GM23338 (cell line): ENCODE measurements at regions not wholly inside any gene's neighbourhood (a gene's known extent, or its start where the extent isn't known, plus 50 kb on each side); places are given as distances from the start of the nearest gene placed in this dataset.

Source experiments
- ATAC-seq: fragments of 200-7000 bp; cut with Tn5 transposase; 3 replicates; pipeline ENCODE4 v1.9.1; 2020
- DNase-seq: peaks from one replicate; pipeline ENCODE4 v3.0.0-alpha.2; 2015; ENCODE audit warnings: low spot score
- H2AFZ ChIP-seq: fragments of 200-600 bp; sonication (generic); 2 replicates; pipeline ENCODE4 v1.8.0; 2016; ENCODE audit warnings: antibody characterized with exemption, mild to moderate bottlenecking, moderate library complexity
- H3F3A ChIP-seq: fragments of 200-600 bp; sonication (generic); replicated peaks from 2 replicates; pipeline ENCODE4 v1.8.0; 2017; ENCODE audit warnings: antibody characterized with exemption, mixed run types, low read depth
- H3K27ac ChIP-seq: fragments of 200-600 bp; sonication (generic); 2 replicates; pipeline ENCODE4 v1.6.1; 2016; ENCODE audit warnings: low read depth
- H3K27me3 ChIP-seq: fragments of 200-600 bp; sonication (generic); 2 replicates; pipeline ENCODE4 v1.8.0; 2016; ENCODE audit warnings: mild to moderate bottlenecking, mixed run types, moderate library complexity; ENCODE audit not compliant: insufficient read depth
- H3K36me3 ChIP-seq: fragments of 200-600 bp; sonication (generic); 2 replicates; pipeline ENCODE4 v1.8.0; 2016; ENCODE audit warnings: mild to moderate bottlenecking; ENCODE audit not compliant: insufficient read depth
- H3K4me1 ChIP-seq: fragments of 200-600 bp; sonication (generic); 2 replicates; pipeline ENCODE4 v1.8.0; 2016; ENCODE audit warnings: mild to moderate bottlenecking, moderate library complexity; ENCODE audit not compliant: insufficient read depth
- H3K4me2 ChIP-seq: fragments of 200-600 bp; sonication (generic); 2 replicates; pipeline ENCODE4 v1.7.1; 2017; ENCODE audit warnings: mixed run types
- H3K4me3 ChIP-seq: fragments of 200-600 bp; sonication (generic); 2 replicates; pipeline ENCODE4 v1.6.1; 2016; ENCODE audit warnings: mixed run types
- H3K79me2 ChIP-seq: fragments of 200-600 bp; sonication (generic); replicated peaks from 2 replicates; pipeline ENCODE4 v1.8.0; 2017; ENCODE audit warnings: mild to moderate bottlenecking; ENCODE audit not compliant: insufficient read depth
- H3K9me2 ChIP-seq: fragments of 200-600 bp; sonication (generic); 2 replicates; pipeline ENCODE4 v1.8.0; 2017; ENCODE audit not compliant: insufficient read depth
- H4K20me1 ChIP-seq: fragments of 200-600 bp; sonication (generic); replicated peaks from 2 replicates; pipeline ENCODE4 v1.8.0; 2017; ENCODE audit warnings: mild to moderate bottlenecking; ENCODE audit not compliant: insufficient read depth
- H3K27ac Mint-ChIP-seq: 2 replicates; pipeline ENCODE4 v1.8.0; 2020; ENCODE audit warnings: inconsistent platforms, mild to moderate bottlenecking, moderate library complexity, mixed read lengths
- H3K27me3 Mint-ChIP-seq: 3 replicates; pipeline ENCODE4 v1.8.0; 2022; ENCODE audit warnings: low read depth, mild to moderate bottlenecking, moderate library complexity, mixed read lengths, inconsistent platforms; ENCODE audit not compliant: insufficient read depth, poor library complexity
- H3K36me3 Mint-ChIP-seq: 3 replicates; pipeline ENCODE4 v1.8.0; 2021; ENCODE audit warnings: low read depth, mild to moderate bottlenecking, inconsistent platforms, moderate library complexity, mixed read lengths
- H3K4me1 Mint-ChIP-seq: 3 replicates; pipeline ENCODE4 v1.8.0; 2020; ENCODE audit warnings: mild to moderate bottlenecking, inconsistent platforms, mixed read lengths
- H3K4me3 Mint-ChIP-seq: 3 replicates; pipeline ENCODE4 v1.8.0; 2021; ENCODE audit warnings: moderate library complexity, mild to moderate bottlenecking, inconsistent platforms, mixed read lengths
- H3K9me3 Mint-ChIP-seq: 3 replicates; pipeline ENCODE4 v1.8.0; 2020; ENCODE audit warnings: moderate library complexity, mild to moderate bottlenecking, inconsistent platforms, mixed read lengths
- CREB1 ChIP-seq: fragments of 250-450 bp; sonication (Bioruptor Pico); IDR thresholded peaks from 2 replicates; pipeline ENCODE4 v1.5.0; 2020; ENCODE audit warnings: low read depth, mild to moderate bottlenecking, moderate library complexity
- EZH2 ChIP-seq: fragments of 200-600 bp; sonication (generic); IDR thresholded peaks from one replicate; pipeline ENCODE4 v1.8.0; 2017; ENCODE audit warnings: antibody characterized with exemption, mild to moderate bottlenecking, low read depth; ENCODE audit not compliant: unreplicated experiment
- EZH2phosphoT487 ChIP-seq: fragments of 200-600 bp; sonication (generic); IDR thresholded peaks from one replicate; pipeline ENCODE4 v1.8.1; 2018; ENCODE audit warnings: antibody characterized with exemption; ENCODE audit not compliant: unreplicated experiment
- JUNB ChIP-seq: IDR thresholded peaks from one replicate; pipeline ENCODE4 v1.6.1; 2016; ENCODE audit warnings: antibody characterized with exemption; ENCODE audit not compliant: unreplicated experiment
- POLR2AphosphoS5 ChIP-seq: IDR thresholded peaks from 2 replicates; pipeline ENCODE4 v1.6.1; 2016; ENCODE audit warnings: antibody characterized with exemption, low read depth
- ZNF114 ChIP-seq: fragments of 250-450 bp; sonication (Bioruptor Pico); IDR thresholded peaks from 2 replicates; pipeline ENCODE4 v1.5.0; 2020; ENCODE audit warnings: mild to moderate bottlenecking, moderate library complexity
- ZNF331 ChIP-seq: fragments of 250-450 bp; sonication (Bioruptor Pico); IDR thresholded peaks from 2 replicates; pipeline ENCODE4 v1.5.0; 2020; ENCODE audit warnings: low read depth, mild to moderate bottlenecking, moderate library complexity
- ZNF462 ChIP-seq: fragments of 250-450 bp; sonication (Bioruptor Pico); IDR thresholded peaks from 2 replicates; pipeline ENCODE4 v1.5.0; 2020; ENCODE audit warnings: mild to moderate bottlenecking, moderate library complexity

DNA sequence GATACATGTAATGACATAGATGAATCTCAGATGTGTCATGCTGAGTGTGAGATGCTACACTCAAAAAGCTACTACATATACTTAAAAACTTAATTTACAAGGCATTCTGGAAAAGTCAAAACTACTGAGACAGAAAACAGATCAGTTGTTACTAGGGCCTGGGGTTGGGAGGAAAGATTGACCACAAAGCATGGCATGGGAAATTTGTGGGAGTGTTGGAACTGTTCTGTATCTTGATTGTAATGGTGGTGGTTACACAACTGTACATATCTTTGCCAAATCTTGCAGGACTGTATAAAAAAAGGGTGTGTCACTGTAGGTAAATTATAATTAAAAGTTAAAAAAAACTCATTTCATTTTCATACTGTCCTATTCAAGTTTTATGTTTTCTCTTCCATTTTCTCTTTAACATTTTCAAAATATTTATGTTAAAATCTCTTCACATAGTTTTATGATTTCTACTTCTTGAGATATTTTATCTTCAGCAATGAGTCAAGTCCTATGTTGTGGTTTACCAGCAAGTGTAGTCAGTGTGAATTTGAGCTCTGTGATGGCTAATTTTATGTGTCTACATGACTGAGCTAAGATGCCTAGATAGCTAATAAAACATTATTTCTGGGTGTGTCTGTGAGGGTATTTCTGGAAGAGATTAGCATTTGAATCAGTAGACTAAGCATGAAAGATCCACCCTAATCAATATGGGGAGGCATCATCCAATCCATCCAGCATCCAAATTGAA is 58.6 kb upstream of the VRK2 start (continued):
- TF ChIP-seq ZNF462, result no peak
- TF ChIP-seq ZNF114 (CRISPR knock-in tag), result no peak
- TF ChIP-seq EZH2phosphoT487, result no peak
- no peak for TF ChIP-seq ZNF331 (CRISPR knock-in tag)

- Mint-ChIP-seq H3K36me3 (no peaks in the 10 kb centered on the region), H3K4me1 (peaks cover 3% of the 10 kb centered on the region; the same call in 2 of the 3 replicates), H3K4me3 (no peak overlapping the region), H3K27me3 (no peaks in the 10 kb centered on the region), H3K9me3 (no peaks in the 10 kb centered on the region), H3K27ac (no peak overlapping the region)
- Histone ChIP-seq H3K27ac (no peak overlapping the region), H4K20me1 (no peaks in the 10 kb centered on the region), H3K4me2 (no peak overlapping the region), H3K27me3 (no peaks in the 10 kb centered on the region), H3F3A (no peaks in the 10 kb centered on the region), H2AFZ (no peak overlapping the region), H3K4me1 (peaks cover 7% of the 10 kb centered on the region; the same call in 1 of the 2 replicates), H3K79me2 (no peaks in the 10 kb centered on the region), H3K9me2 (no peaks in the 10 kb centered on the region), H3K4me3 (no peak overlapping the region), H3K36me3 (no peaks in the 10 kb centered on the region)
- DNase-seq, result no peak
- ATAC-seq, result no peak
- TF ChIP-seq ZNF462, result no peak
- TF ChIP-seq POLR2AphosphoS5, result no peak
- TF ChIP-seq EZH2, result no peak
- no peak for TF ChIP-seq ZNF331 (CRISPR knock-in tag)
- TF ChIP-seq JUNB, result no peak
- no peak for TF ChIP-seq CREB1 (CRISPR knock-in tag)
- TF ChIP-seq ZNF114 (CRISPR knock-in tag), result no peak
These were observed 56.4 kb upstream of the VRK2 start for GRCh38 chr2:57990118-57990725.
